CD14-positive monocyte (primary cell): ENCODE measurements at regions not wholly inside any gene's neighbourhood (a gene's known extent, or its start where the extent isn't known, plus 50 kb on each side); places are given as distances from the start of the nearest gene placed in this dataset.

Experiments
- DNase-seq, 3 donors: peaks; one replicate each; pipeline ENCODE4 v3.0.0-alpha.2; 2011 to 2022
- H2AFZ ChIP-seq: 2 replicates; pipeline ENCODE4 v1.6.0; 2012; ENCODE audit warnings: mild to moderate bottlenecking, low read depth, low read length, inconsistent platforms; ENCODE audit not compliant: insufficient read depth, poor library complexity, severe bottlenecking
- H3K27ac ChIP-seq, 2 donors: 1 replicate in 1 of 2; 2 replicates in 1 of 2; pipeline ENCODE4 v1.5.1; 2012 to 2013; ENCODE audit warnings: low read length in 2 of 2, control low read depth in 1 of 2, inconsistent platforms in 1 of 2, low read depth in 1 of 2, mild to moderate bottlenecking in 1 of 2
- H3K27me3 ChIP-seq, 2 donors: one replicate each; pipeline versions ENCODE4 v1.6.0 to v1.6.1; 2011 to 2013; ENCODE audit warnings: low read length in 2 of 2; ENCODE audit not compliant: control insufficient read depth in 2 of 2, insufficient read depth in 2 of 2
- H3K36me3 ChIP-seq, 2 donors: replicated peaks in 1 of 2; 1 replicate in 1 of 2; 2 replicates in 1 of 2; pipeline versions ENCODE4 v1.5.1 to v1.6.1; 2012 to 2013; ENCODE audit warnings: low read length in 2 of 2, control low read depth in 1 of 2, inconsistent platforms in 1 of 2, mild to moderate bottlenecking in 1 of 2; ENCODE audit not compliant: insufficient read depth in 2 of 2, control insufficient read depth in 1 of 2
- H3K4me1 ChIP-seq, 2 donors: 1 replicate in 1 of 2; 2 replicates in 1 of 2; pipeline versions ENCODE4 v1.5.1 to v1.6.1; 2012 to 2013; ENCODE audit warnings: low read length in 2 of 2, control low read depth in 1 of 2, inconsistent platforms in 1 of 2, mild to moderate bottlenecking in 1 of 2, moderate library complexity in 1 of 2; ENCODE audit not compliant: insufficient read depth in 2 of 2, control insufficient read depth in 1 of 2
- H3K4me2 ChIP-seq: replicated peaks from 2 replicates; pipeline ENCODE3; 2012; ENCODE audit warnings: low read length, moderate library complexity, mild to moderate bottlenecking; ENCODE audit not compliant: poor library complexity, severe bottlenecking; ENCODE audit errors: extremely low read depth
- H3K4me3 ChIP-seq, 3 experiments: fragments of 200-600 bp in 1 of 3; sonication (generic) in 1 of 3; replicated peaks in 1 of 3; 1 replicate in 2 of 3; 2 replicates in 1 of 3; pipeline ENCODE4 v1.5.1; 2011 to 2013; ENCODE audit warnings: low read length in 3 of 3, mild to moderate bottlenecking in 3 of 3, control low read depth in 2 of 3, low read depth in 2 of 3, inconsistent platforms in 1 of 3, moderate library complexity in 1 of 3
- H3K79me2 ChIP-seq: 2 replicates; pipeline ENCODE4 v1.6.0; 2012; ENCODE audit warnings: mild to moderate bottlenecking, control low read depth, inconsistent platforms, low read length, moderate library complexity; ENCODE audit not compliant: insufficient read depth
- H3K9ac ChIP-seq: 2 replicates; pipeline ENCODE4 v1.6.0; 2017; ENCODE audit warnings: low read length, mild to moderate bottlenecking; ENCODE audit not compliant: insufficient read depth, poor library complexity, severe bottlenecking
- H3K9me3 ChIP-seq, 2 donors: replicated peaks in 1 of 2; 1 replicate in 1 of 2; 2 replicates in 1 of 2; pipeline versions ENCODE4 v1.5.1 to v1.6.1; 2012 to 2013; ENCODE audit warnings: low read length in 2 of 2, control low read depth in 1 of 2; ENCODE audit not compliant: control insufficient read depth in 1 of 2, insufficient read depth in 1 of 2
- H4K20me1 ChIP-seq: 2 replicates; pipeline ENCODE4 v1.6.0; 2012; ENCODE audit warnings: mild to moderate bottlenecking, low read length, control low read depth, moderate library complexity; ENCODE audit not compliant: insufficient read depth
- H3K27ac Mint-ChIP-seq, 7 donors: one replicate each; pipeline ENCODE4 v1.8.0; 2020; ENCODE audit warnings: mild to moderate bottlenecking in 7 of 7, mixed read lengths in 7 of 7, moderate library complexity in 6 of 7, inconsistent platforms in 2 of 7
- H3K27me3 Mint-ChIP-seq, 3 donors: one replicate each; pipeline ENCODE4 v1.8.0; 2021 to 2022; ENCODE audit warnings: low read depth in 3 of 3, mild to moderate bottlenecking in 3 of 3, mixed read lengths in 3 of 3, moderate library complexity in 3 of 3, inconsistent platforms in 1 of 3
- H3K36me3 Mint-ChIP-seq, 2 donors: one replicate each; pipeline ENCODE4 v1.8.0; 2020; ENCODE audit warnings: mixed read lengths in 2 of 2, inconsistent platforms in 1 of 2, mild to moderate bottlenecking in 1 of 2
- H3K4me1 Mint-ChIP-seq: one replicate; pipeline ENCODE4 v1.8.0; 2020; ENCODE audit warnings: mild to moderate bottlenecking, mixed read lengths
- H3K4me3 Mint-ChIP-seq, 2 donors: one replicate each; pipeline ENCODE4 v1.8.0; 2020; ENCODE audit warnings: mild to moderate bottlenecking in 2 of 2, mixed read lengths in 2 of 2, moderate library complexity in 1 of 2
- H3K9me3 Mint-ChIP-seq, 7 donors: one replicate each; pipeline ENCODE4 v1.8.0; 2020 to 2022; ENCODE audit warnings: mixed read lengths in 7 of 7, mild to moderate bottlenecking in 6 of 7, moderate library complexity in 6 of 7, inconsistent platforms in 2 of 7
- WGBS: methylation state at CpG from one replicate; pipeline ENCODE4 v1.1.5; 2013; ENCODE audit warnings: missing lambda C conversion rate; ENCODE audit not compliant: insufficient coverage; 5-methylcytosine and 5-hydroxymethylcytosine counted together
- intact Hi-C, 2 donors: fragments of 100-400 bp; cut with micrococcal nuclease; formaldehyde crosslinking; loops; one replicate each; pipeline versions ENCODE4 v1.15.0 to v1.15.1; 2023
- TF ChIP-seq, protein P1 (sequence below): fragments of 200-600 bp; IDR thresholded peaks from one replicate; pipeline ENCODE4 v1.8.0; 2022; ENCODE audit warnings: antibody characterized with exemption, mild to moderate bottlenecking

DNA sequence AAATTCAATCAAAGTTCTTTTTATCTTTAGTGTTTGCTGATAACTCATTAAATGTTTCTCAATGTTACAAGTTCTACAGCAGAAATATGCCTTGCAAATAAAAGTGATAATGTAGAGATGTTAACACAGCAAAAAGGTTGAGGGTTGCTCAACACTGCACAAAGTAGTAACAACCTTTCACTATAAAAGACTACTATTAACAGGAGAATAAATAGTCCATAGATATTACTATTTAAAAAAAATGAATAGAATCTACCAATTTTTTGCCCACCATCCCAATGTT, 378.1 kb downstream of the RBM43 start:
- Histone ChIP-seq H3K27me3 (no peaks in the 10 kb centered on the region), H3K4me3 (no peak overlapping the region), H2AFZ (no peak overlapping the region), H3K9me3 (no peaks in the 10 kb centered on the region), H3K9ac (no peak overlapping the region), H3K4me1 (no peaks in the 10 kb centered on the region), H3K36me3 (no peaks in the 10 kb centered on the region), H3K79me2 (no peaks in the 10 kb centered on the region), H3K4me2 (no peak overlapping the region), H3K27ac (no peak overlapping the region), H4K20me1 (no peaks in the 10 kb centered on the region)
- no peak for DNase-seq
- TF ChIP-seq, protein P1, sequence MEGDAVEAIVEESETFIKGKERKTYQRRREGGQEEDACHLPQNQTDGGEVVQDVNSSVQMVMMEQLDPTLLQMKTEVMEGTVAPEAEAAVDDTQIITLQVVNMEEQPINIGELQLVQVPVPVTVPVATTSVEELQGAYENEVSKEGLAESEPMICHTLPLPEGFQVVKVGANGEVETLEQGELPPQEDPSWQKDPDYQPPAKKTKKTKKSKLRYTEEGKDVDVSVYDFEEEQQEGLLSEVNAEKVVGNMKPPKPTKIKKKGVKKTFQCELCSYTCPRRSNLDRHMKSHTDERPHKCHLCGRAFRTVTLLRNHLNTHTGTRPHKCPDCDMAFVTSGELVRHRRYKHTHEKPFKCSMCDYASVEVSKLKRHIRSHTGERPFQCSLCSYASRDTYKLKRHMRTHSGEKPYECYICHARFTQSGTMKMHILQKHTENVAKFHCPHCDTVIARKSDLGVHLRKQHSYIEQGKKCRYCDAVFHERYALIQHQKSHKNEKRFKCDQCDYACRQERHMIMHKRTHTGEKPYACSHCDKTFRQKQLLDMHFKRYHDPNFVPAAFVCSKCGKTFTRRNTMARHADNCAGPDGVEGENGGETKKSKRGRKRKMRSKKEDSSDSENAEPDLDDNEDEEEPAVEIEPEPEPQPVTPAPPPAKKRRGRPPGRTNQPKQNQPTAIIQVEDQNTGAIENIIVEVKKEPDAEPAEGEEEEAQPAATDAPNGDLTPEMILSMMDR: no peak
- peaks cover 1 to 9% (median 6%) of the 10 kb centered on the region in 7 donors for H3K9me3 Mint-ChIP-seq
- peaks cover 0 to 1% (median 0%) of the 10 kb centered on the region in 3 donors for H3K27me3 Mint-ChIP-seq
- no peaks in the 10 kb centered on the region for H3K36me3 Mint-ChIP-seq
- intact Hi-C loops: no loop called here
- H3K4me1 Mint-ChIP-seq: no peaks in the 10 kb centered on the region
- no peak overlapping the region for H3K27ac Mint-ChIP-seq
- no peak overlapping the region for H3K4me3 Mint-ChIP-seq

DNA sequence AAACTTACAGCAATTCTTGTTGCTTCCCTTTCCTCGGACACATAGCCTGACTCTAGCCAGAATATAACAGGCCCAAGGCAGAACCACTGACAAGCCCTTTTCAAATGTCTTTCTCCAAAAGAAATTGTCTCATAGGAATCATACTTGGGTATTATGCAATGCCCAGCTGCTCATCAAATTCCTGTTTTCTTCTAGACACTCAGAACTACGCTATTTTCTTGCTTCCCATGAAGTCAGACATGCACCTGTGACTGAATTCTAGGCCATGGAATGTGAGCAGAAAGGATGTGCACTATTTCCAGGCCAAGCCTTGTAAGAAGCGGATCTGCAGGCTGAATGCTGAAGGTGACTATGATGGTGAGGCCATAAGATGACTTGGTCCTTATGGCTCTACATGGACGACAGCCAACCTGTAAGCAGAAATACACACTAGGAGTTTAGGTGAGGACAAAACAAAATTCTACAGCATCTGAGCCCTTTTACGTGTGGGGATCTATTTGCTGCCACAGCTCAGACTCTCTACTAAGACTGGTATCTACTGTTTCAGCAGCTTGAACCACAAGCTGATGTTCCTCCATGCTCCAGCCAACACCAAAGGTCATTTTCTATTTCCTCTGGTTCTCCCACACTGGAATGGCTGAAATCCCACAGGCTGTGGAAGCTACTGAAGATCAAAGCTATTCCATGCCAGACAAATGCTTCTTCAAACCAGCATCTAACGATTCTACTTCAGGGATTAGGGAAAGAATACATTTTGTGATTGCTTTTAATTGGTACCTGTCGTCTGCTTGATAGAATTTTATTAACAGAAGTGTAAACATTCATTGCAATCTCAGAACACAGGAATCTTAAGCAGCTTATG, 378.7 kb downstream of the RBM43 start:
- no peak overlapping the region for H3K27ac Mint-ChIP-seq
- no peaks in the 10 kb centered on the region for H3K36me3 Mint-ChIP-seq
- Histone ChIP-seq H3K4me1 (no peaks in the 10 kb centered on the region), H3K9ac (no peak overlapping the region), H3K36me3 (no peaks in the 10 kb centered on the region), H3K27ac (no peak overlapping the region), H3K9me3 (no peaks in the 10 kb centered on the region), H3K4me3 (no peak overlapping the region), H4K20me1 (no peaks in the 10 kb centered on the region), H3K4me2 (no peak overlapping the region), H2AFZ (no peak overlapping the region), H3K27me3 (no peaks in the 10 kb centered on the region), H3K79me2 (no peaks in the 10 kb centered on the region)
- intact Hi-C loops: no loop called here
- DNase-seq: no peak
- peaks cover 0 to 1% (median 0%) of the 10 kb centered on the region in 3 donors for H3K27me3 Mint-ChIP-seq
- WGBS: 63% methylated on average over 4 of the region's 7 CpGs
- TF ChIP-seq, protein P1: no peak
- no peaks in the 10 kb centered on the region for H3K4me1 Mint-ChIP-seq
- H3K4me3 Mint-ChIP-seq: no peak overlapping the region
- H3K9me3 Mint-ChIP-seq: peaks cover 5 to 11% (median 8%) of the 10 kb centered on the region in 7 donors
